ENCODE measurements at regions not wholly inside any gene's neighbourhood (a gene's known extent, or its start where the extent isn't known, plus 50 kb on each side); places are given as distances from the start of the nearest gene placed in this dataset.

DNA sequence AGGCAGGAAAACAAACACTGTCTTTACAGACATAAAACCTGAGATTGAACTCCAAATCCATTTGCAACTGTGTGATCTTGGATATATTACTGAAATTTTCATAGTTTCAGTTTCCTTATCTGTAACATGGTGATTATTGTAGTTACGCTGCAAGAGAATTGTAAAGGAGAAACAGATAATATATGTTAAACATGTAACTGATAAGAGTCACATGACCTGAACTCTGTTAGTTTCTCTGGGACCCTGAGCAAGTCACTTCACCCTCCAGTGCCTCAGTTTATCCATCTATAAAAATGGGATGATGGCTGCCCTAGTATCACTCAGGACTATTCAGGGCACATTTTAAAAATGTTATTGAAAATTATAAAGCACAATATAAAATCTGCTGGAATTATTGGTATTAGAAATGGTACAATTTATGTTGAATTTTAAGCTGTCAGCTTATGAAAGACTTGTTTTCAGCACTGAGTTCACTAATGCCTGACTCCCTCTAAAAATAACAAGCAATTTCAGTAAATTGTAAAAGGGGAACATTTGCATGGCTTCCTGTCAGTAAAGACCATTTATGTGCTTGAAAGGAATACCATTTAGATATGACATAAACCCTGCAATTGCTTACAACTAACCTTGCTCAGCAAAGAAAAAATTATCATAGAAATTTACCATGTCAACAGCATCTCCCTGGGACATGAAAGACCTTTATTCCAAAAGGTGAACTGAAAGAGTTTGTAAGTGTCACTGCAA is 393.5 kb downstream of the RAD51AP2 start:
- DNase-seq: no peak

DNA sequence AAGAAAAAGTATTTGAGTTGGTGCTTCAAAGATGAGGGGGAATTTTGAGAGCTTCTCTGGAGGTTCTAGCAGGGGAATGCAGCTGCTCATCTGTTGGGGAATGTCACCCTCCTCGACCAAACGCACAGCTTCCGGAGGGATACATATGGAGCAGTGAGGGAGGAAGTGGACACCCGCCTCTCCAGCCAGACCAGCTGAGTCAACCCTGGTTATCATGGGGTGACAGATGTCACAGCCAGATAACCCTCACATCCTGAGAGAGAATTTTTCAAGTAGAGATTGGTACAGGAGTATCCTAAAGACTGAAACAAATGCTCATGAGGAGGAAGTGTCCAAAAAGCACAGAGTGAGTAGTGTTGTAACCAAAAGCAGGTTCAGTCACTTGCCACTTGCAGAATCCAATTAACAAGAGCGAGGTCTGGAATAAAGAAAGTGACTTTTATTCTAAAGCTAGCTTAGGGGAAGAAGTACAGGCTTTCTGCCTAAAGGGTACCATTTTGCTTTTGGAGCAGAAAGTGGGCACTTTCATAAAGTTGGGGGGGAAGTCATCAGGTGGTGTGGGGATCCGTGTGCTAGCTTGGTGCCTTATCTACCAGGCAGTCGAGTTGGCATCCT is 395.2 kb downstream of the RAD51AP2 start:
- no peak for DNase-seq

DNA sequence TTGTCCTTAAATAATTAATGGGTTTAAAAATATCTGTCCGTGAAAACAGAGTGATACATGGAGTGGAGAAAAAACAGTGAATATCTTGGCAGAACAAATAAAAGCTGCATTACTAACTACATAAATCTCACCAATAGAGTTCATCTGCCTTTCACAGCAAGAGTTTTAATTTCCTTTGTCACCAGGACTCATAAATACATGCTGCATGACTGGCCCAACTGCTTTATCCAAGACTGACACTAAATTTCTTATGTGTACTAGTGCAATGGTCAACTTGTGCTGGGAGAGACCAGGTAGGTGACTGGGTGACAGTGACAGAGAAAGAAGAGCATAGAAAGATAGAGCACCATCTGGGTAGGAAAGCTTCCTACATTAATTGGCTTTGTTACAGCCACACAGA is 402.8 kb downstream of the RAD51AP2 start:
- no peak for DNase-seq

DNA sequence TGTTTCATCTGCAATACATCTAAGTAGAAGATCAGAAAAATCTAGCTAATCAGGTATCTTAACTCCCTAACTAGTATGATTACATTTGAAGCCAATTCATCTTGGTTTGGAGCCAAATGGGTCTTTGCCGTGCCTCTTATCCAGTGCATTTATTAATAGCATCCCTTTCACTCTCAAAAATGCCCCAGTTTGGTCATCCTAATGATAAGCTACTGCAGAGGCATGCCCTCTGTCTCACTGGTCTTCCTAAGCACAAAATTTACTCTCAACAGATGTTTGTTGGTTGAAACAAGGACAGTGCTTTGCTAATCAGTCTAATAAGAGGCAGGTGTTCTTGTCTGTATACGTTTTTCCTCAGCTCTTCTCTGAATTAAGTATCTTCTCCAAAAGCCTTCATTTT is 403.2 kb downstream of the RAD51AP2 start:
- DNase-seq: no peak

DNA sequence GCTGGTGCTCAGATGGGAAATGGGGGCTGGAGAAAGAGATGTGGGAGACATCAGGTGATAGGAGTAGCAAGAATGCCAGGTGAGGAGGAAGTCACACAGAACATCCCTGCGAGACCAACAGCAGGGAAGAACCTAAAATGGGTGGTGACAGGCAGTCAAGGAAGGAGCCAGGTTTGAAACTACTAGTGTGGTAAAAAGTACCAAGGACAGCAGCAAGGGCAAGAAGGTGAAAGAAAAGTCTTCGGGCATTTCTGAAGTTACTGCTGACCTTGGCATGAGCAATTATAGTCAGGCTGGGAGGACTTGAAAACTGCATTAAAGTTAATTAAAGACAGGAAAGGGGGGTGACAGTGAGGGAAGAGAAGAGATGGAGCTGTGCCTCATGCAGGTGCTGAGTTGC is 410.4 kb downstream of the RAD51AP2 start:
- DNase-seq: no peak

DNA sequence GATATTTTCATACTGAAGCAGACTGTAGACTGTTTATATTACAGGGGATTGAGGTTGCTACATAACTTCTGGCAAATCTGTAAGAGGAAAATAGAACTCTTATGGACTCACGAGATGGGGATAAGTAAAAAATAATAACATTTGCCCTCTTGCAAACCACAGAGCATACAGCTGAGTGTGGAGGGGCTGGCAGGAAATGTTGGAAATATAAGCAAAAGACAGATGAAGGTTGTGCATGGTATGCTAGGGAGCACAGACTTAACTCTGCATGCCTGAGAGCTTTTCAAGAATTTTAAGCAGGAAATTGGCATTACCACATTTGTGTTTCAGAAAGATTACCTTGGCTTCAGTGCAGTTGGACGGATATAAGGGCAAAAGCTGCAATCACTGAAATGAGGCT is 411.1 kb downstream of the RAD51AP2 start:
- DNase-seq: no peak

DNA sequence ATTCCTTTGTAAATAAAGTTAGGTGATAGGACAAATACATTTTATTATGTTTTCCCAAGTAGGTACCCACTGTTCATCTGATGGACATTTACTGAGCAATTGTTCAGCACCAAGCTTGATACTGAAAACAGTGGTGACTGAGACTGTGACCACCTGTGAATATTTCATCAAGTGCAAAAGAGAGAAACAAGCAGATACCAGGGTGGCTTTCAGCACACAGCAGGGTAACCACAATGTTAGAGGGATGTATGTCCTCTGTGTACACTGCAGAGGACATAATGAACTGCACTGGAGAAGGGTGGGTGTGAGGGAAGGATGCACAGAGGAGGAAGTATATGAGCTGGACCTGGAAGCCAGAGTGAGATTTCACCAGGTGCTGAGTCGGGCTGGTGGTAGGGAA is 411.8 kb downstream of the RAD51AP2 start:
- no peak for DNase-seq

DNA sequence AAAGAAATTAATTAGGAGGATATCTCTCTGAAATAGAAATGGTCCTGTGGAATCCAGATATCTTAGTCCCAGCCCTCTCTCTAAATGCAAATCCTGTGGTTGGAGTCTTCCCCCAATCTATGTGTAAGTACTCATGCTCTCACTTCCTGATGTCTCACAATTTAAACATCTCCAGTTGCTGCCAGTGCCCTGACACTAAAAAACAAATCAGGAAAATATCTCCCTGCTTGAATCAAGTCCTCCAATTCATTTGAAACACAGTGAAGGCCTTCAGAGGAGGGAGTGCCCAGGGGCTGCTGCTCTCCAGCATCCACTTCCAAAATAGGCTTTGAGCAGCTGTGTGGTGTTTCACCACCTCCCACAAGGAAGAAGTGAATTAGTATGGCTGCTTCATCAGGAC is 413.8 kb downstream of the RAD51AP2 start:
- no peak for DNase-seq

DNA sequence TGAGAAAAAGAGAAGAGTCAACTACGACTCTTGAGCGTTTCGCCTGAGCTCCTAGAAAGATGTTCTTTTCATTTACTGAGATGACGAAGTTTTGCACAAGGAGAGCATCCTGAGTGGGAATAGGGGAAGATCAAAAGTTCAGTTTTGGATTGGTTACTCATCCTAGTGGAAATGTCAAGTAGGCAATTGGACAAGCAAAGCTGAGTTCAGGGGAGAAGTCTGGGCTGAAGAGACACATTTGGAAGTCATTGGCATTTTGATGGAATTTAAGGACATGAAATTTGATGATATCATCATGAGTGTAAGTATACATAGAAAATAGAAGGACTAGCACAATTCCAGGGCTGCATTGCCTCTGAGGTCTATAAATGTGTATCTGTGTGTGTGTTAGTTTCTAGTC is 416.6 kb downstream of the RAD51AP2 start:
- DNase-seq: no peak

DNA sequence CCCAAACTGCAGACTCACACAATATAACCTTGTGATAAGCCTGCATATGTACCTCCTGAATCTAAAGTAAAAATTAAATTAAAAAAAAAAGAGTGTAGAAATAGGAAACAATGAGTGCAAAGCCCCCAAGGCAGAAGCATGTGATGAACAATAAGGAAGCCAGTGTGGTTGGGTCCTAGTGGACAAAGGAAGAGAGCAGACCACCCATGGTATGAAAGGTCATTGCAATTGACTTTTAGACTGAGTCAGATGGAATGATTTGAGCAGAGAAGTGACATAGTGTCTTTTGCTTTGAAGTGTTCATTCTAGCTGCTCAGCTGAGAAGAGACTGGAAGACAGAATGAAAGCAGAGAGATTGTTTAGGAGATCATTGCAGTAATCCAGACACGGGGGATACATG is 417.1 kb downstream of the RAD51AP2 start:
- no peak for DNase-seq

DNA sequence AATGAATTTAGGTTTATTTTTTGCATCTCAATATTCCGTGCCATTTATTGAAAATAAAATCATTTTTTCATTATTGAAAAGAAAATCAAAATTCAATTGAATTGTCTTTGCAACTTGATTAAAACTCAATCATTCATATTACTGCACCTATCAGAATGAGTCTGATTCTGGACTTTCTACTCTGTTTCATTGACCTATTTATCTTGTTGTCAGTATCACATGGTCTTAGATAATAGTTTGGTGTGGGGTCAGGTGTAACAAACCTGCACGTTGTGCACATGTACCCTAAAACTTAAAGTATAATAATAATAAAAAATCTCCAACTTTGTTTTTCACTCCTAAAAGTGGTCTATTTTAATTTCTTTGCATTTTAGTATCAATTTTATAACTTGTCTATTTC is 422.9 kb downstream of the RAD51AP2 start:
- no peak for DNase-seq

DNA sequence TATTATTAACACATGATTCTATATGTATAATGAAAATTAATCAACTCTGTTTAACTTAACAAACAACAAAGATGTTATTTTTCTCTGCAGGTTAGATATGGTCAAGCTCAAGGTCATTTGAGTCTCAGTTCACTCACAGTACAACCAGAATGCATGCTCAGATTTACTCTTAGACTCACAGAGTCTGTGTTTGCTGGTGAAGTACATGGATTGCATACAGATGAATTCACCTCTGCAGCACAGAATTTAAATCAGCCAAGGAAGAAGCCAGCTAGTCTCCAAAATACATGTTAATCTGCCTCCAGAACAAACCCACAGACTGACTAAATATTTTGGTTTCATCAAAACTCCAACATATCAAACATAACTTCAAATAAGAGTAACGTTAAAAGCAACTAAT is 424.5 kb downstream of the RAD51AP2 start:
- no peak for DNase-seq

DNA sequence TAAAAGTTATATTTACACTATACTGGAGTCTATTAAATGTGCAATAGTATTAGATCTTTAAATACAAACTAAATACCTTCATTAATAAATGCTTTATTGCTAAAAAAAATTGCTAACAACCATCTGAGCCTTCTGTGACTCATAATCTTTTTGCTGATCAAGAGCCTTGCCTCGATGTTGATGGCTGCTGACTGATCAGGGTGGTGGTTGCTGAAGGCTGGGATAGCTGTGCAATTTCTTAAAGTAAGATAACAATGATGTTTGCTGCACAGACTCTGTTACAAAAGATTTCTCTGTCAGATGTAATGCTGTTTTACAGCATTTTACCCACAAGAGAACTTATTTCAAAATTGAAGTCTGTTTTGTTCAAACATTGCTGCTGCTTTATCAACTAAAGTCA is 421.4 kb upstream of the CYRIA start:
- no peak for DNase-seq

DNA sequence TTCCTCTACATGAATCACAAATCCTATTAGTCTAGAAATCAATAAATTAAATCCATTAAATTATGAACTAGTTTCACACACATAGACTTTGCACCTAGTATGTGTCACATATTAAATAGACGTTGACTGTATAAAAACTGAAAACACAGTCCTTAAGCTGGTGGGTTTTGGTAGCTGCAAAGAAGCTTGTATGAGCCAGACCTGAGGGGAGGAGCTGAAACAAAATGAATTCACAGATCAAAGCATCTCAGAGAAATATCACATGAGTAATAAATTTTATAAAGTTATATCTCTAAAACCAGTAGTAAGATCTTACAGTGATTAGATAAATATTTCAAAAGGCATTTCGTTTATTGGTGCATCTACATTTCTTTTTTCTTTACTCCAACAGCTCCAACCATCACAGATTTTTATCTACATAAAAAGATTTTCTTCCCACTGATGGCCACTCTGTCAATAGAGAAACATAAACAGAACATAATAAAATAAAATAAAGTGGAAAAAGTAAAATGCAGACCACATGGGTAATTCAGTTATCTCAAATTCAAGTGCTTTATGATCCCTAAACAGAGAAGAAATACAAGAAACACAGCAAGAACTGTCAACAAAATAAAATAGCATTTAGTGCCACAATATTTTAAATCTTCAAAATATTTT is 420.0 kb upstream of the CYRIA start:
- no peak for DNase-seq

DNA sequence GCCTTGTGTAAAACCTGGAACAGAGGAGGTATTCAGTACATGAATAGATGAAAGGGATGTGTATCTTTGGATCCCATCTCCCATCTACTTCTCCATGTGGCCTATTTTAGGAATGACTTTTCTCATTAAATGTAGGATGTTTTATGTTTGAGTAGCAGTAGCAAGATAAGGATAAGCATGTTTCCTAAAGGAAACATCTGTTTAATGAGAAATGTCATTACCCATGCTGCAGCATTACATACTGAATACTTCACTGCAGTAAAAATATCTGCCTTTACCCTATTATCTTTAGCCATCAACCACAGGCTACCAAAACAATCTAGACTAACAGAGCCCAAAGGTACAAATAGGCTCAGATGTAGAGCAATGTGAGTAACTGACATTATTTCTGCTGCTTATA is 419.2 kb upstream of the CYRIA start:
- no peak for DNase-seq

DNA sequence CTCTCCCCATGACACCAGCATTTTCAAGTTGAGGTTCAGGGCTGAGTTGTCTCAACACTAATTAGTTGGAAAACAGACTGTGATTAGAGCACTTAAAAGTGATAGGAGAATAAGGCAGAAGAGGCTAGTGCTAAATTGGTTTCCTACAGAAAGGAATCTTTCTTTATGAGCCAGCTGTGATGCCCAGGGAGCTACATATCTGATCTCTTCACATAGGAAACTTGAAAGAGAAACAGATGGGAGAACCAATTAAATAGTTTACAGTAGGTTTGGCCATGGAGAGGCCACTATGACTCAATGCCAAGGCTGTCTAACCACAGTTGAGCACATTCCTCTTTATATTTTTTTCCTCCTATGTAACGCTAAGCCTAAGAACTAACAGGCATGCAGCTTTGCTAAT is 418.3 kb upstream of the CYRIA start:
- no peak for DNase-seq

DNA sequence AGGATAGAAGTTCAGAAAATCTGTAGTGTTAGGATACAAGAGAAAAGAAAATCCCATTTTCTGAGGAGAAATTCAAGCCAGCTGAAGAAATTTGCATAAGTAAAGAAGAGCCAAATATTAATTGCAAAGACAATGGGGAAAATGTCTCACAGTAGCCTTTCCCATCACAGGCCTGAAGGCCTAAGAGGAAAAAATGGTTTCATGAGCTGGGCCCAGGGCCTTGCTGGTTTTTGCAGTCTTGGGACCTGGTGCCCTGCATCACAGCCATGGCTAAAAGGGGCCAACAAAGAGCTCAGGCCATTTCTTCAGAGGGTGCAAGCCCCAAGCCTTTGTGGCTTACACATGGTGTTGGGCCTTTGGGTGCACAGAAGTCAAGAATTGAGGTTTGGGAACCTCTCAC is 413.6 kb upstream of the CYRIA start:
- DNase-seq: no peak

DNA sequence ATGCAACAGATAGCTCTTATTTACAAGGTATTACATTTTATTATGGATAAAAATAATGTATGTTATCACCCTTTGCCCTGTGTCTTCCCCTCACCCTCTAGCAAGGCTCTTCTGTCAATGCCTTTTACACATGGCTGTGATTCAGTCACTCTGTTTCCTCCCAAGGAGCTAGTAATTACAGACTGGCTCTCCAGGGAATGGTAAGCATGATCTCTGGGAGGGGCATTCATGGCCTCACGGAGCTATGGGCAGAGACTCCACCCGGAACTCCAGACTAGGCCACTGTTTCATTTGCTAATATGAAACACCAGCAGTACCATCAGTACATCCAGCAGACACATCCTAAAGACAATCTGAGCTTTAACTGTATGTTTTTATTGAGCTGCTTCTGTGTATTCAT is 410.9 kb upstream of the CYRIA start:
- DNase-seq: no peak

DNA sequence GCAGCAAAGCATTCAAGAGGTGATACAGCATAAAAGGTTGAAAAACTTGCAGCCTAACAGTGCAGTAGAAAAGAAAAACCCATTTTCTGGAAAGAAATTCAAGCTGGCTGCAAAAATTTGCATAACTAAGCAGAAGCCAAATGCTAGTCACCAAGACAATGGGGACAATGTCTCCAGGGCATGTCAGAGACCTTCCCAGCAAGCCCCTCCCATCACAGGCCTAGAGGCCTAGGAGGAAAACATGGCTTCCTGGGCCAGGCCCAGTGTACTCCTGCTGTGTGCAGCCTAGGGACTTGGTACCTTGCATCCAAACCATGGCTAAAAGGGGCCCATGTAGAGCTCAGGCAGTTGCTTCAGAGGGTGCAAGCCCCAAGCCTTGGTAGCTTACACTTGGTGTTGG is 405.1 kb upstream of the CYRIA start:
- no peak for DNase-seq

DNA sequence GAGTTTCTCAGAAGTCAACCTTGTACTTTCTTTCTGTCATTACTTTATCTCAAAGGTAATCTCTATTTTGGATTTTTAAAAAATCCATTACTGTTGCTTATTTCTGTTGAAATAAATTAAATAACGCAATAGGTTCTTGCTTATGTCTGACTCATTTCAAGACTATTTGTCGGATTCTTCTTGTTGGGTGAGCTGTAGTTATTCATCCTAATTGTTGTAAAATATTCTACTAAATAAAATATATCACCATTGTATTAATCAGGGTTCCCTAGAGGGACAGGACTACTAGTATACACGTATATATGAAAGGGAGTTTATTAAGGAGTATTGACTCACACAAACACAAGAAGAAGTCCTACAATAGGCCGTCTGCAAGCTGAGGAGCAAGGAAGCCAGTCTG is 403.9 kb upstream of the CYRIA start:
- DNase-seq: no peak

DNA sequence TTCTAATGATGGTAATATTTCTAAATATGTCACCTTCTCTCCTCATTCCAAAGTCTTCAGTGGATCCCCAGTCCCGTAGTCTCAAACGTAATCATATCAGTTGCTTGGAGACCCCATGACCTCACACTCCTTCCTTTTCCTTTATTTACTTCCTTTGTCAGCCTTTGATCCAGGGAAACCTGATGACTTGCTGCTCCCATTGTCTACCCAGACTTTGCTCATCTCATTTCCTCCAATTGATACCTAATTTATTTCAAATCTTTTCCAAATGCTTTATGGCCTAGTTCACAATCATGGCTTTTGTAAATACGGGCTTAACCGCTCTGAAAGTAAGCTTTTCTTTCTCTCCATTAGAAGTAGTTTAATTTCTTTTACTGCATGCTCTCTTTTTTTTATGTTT is 402.4 kb upstream of the CYRIA start:
- DNase-seq: no peak

DNA sequence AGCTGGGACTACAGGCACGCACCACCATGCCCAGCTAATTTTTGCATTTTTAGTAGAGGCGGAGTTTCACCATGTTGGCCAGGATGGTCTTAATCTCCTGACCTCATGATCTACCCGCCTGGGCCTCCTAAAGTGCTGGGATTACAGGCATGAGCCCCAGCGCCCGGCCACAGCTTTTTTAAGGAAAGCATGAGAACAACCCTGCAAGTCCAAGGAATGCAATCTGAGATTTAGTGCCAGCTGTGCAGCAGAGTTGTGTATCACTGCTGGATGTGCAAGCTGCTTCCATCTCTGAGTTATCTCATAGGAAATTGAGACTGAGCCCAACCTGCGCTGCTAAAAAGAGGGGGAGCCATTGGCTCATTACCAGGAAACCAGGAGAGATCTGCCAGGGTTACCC is 399.9 kb upstream of the CYRIA start:
- no peak for DNase-seq

DNA sequence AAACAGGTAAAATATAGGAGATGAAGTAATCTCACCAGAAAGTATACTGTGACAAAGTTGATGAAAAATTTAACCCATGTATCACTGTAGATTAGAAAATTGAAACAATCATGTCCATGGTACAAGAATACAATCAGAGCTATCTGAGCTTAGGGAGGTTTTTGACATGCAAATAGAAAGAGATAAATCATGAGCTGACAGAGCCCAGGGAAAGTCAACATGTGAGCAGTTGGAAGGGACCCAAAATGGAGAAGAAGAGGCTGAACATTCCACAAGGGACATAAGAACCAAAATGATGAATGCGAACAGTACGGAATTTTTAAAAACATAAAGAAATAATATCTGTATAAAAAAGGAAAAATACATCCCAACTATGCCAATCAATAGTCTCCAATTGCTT is 395.4 kb upstream of the CYRIA start:
- no peak for DNase-seq

DNA sequence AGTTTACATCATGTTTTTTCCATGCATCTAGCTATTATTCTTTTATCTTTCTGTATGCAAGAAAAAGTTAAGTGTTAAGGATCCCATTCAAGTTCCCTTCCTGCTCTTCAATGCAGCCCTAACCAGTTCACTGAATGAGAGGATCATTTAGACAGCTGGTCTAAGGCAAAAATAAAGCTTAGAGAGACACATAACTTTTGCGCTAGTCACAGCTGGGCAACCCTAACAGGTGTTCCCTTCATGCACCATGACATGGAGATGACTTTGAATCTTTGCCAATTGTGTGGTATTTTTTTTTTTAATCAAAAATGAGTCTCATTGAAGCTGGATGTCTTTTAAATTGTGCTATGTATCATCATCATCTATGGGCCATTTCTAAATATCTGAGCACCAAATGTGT is 393.8 kb upstream of the CYRIA start:
- no peak for DNase-seq

Data from CD4-positive, alpha-beta T cell treated with Interleukin-15 for 1 hour (primary cell).